Panc1 (cell line): ENCODE measurements at regions not wholly inside any gene's neighbourhood (a gene's known extent, or its start where the extent isn't known, plus 50 kb on each side); places are given as distances from the start of the nearest gene placed in this dataset.

ENCODE experiments used
- CTCF ChIP-seq: fragments of 450-650 bp; IDR thresholded peaks from 2 replicates; pipeline ENCODE4 v1.5.1; 2017; ENCODE audit warnings: mild to moderate bottlenecking
- POLR2AphosphoS5 ChIP-seq: IDR thresholded peaks from 2 replicates; pipeline ENCODE4 v1.6.1; 2012; ENCODE audit warnings: mild to moderate bottlenecking, low read depth, low read length, moderate library complexity

- no peak for TF ChIP-seq CTCF
- TF ChIP-seq POLR2AphosphoS5, result no peak
Measured at GRCh38 chr12:123051556-123051955, 71.1 kb downstream of the ARL6IP4 start.
